Panc1 (cell line): ENCODE measurements at regions not wholly inside any gene's neighbourhood (a gene's known extent, or its start where the extent isn't known, plus 50 kb on each side); places are given as distances from the start of the nearest gene placed in this dataset.

Experiments
- ATAC-seq: fragments of 200-7000 bp; cut with Tn5 transposase; 2 replicates; pipeline ENCODE4 v1.9.1; 2020; ENCODE audit warnings: mild to moderate bottlenecking, moderate library complexity
- BruUV-seq: library from RNA; stranded (reverse); fragments of 400-500 nt; replicated peaks from 2 replicates; lab custom pipeline; 2021; lab: Mats Ljungman, UMichigan
- CTCF ChIA-PET: fragments of 300-600 bp; sonication (Branson Sonifier 250); formaldehyde crosslinking; loops from one replicate; lab custom pipeline; 2022; ENCODE audit warnings: antibody characterized with exemption; lab: Charles Lee
- POLR2A ChIA-PET: fragments of 300-600 bp; sonication (Branson Sonifier 250); formaldehyde crosslinking; loops from one replicate; lab custom pipeline; 2022; ENCODE audit warnings: antibody characterized with exemption; lab: Charles Lee
- DNase-seq: peaks from one replicate; pipeline ENCODE4 v3.0.0-alpha.2; 2010; ENCODE audit warnings: low read depth, low spot score
- H3K27ac ChIP-seq: 2 replicates; pipeline ENCODE4 v1.5.1; 2011; ENCODE audit warnings: mild to moderate bottlenecking, low read length, inconsistent platforms
- H3K27me3 ChIP-seq: fragments of 200-500 bp; sonication (Bioruptor generic); 2 replicates; pipeline ENCODE4 v1.6.0; 2014; ENCODE audit warnings: low read length, inconsistent platforms; ENCODE audit not compliant: control insufficient read depth, insufficient read depth
- H3K36me3 ChIP-seq: fragments of 200-500 bp; sonication (Bioruptor generic); 2 replicates; pipeline ENCODE4 v1.5.1; 2014; ENCODE audit warnings: inconsistent platforms, mild to moderate bottlenecking, low read length, moderate library complexity; ENCODE audit not compliant: control insufficient read depth, insufficient read depth
- H3K4me1 ChIP-seq: 2 replicates; pipeline ENCODE4 v1.5.1; 2011; ENCODE audit warnings: inconsistent platforms, mild to moderate bottlenecking, low read length, moderate library complexity; ENCODE audit not compliant: control insufficient read depth, insufficient read depth
- H3K4me3 ChIP-seq, 2 experiments: 2 replicates each; pipeline ENCODE4 v1.5.1; 2011 to 2012; ENCODE audit warnings: low read depth in 2 of 2, low read length in 2 of 2, mild to moderate bottlenecking in 2 of 2, inconsistent platforms in 1 of 2, moderate library complexity in 1 of 2
- H3K9me3 ChIP-seq: fragments of 200-500 bp; sonication (Bioruptor generic); 2 replicates; pipeline ENCODE4 v1.5.1; 2014; ENCODE audit warnings: low read depth, mild to moderate bottlenecking, inconsistent platforms, low read length, moderate library complexity; ENCODE audit not compliant: control insufficient read depth, insufficient read depth
- CTCF ChIP-seq: fragments of 450-650 bp; IDR thresholded peaks from 2 replicates; pipeline ENCODE4 v1.5.1; 2017; ENCODE audit warnings: mild to moderate bottlenecking
- POLR2AphosphoS5 ChIP-seq: IDR thresholded peaks from 2 replicates; pipeline ENCODE4 v1.6.1; 2012; ENCODE audit warnings: mild to moderate bottlenecking, low read depth, low read length, moderate library complexity
- REST ChIP-seq, 2 experiments: IDR thresholded peaks; 2 replicates each; pipeline ENCODE4 v1.6.1; 2011 to 2012; ENCODE audit warnings: low read depth in 2 of 2, control low read depth in 1 of 2, low read length in 1 of 2, mild to moderate bottlenecking in 1 of 2, moderate library complexity in 1 of 2; ENCODE audit not compliant: insufficient read depth in 1 of 2
- SIN3A ChIP-seq: IDR thresholded peaks from 2 replicates; pipeline ENCODE4 v1.6.1; 2012; ENCODE audit warnings: low read depth, mild to moderate bottlenecking, low read length, moderate library complexity, borderline replicate concordance; ENCODE audit not compliant: insufficient read depth
- TCF7L2 ChIP-seq: IDR thresholded peaks from 2 replicates; pipeline ENCODE4 v1.6.1; 2011; ENCODE audit warnings: mild to moderate bottlenecking, low read depth, low read length, inconsistent platforms
- in situ Hi-C: cut with HindIII; loops from 2 replicates; pipeline ENCODE4 v1.10.0; 2016; ENCODE audit warnings: low sequenced_read_pairs, low pct_unique_long_range_greater_than_20kb
- intact Hi-C: fragments of 100-400 bp; cut with micrococcal nuclease; formaldehyde crosslinking; loops from one replicate; pipeline ENCODE4 v1.10.0; 2022; ENCODE audit not compliant: unreplicated experiment

GRCh38 chr9:96020792-96021550 is 145.5 kb downstream of the ERCC6L2 start:
- H3K4me1 ChIP-seq = no peaks in the 10 kb centered on the region
- in situ Hi-C loops = no loop called here
- intact Hi-C loops = no loop called here
- no peak for DNase-seq
- H3K4me3 ChIP-seq = peak overlapping the region; percentile 44 to 52
- peak; percentile 68 for ATAC-seq
- POLR2A ChIA-PET = no interaction called here
- H3K27me3 ChIP-seq = no peaks in the 10 kb centered on the region; the same call in 1 of the 2 replicates
- no peaks in the 10 kb centered on the region for H3K36me3 ChIP-seq
- BruUV-seq = no TSS peak
- no peaks in the 10 kb centered on the region for H3K9me3 ChIP-seq
- CTCF ChIA-PET = no interaction called here
- TF ChIP-seq SIN3A (no peak), REST (IDR thresholded peaks at IDR 0.05; ENCODE audit: insufficient read depth in 1 of 2, low read depth in 2 of 2, low read length in 1 of 2) (no peak), TCF7L2 (no peak), CTCF (no peak), POLR2AphosphoS5 (no peak)
- no peak overlapping the region for H3K27ac ChIP-seq

- Histone ChIP-seq H3K4me3 (peak overlapping the region; percentile 44 to 52), H3K27ac (no peak overlapping the region), H3K36me3 (no peaks in the 10 kb centered on the region), H3K9me3 (no peaks in the 10 kb centered on the region), H3K27me3 (no peaks in the 10 kb centered on the region; the same call in 1 of the 2 replicates), H3K4me1 (no peaks in the 10 kb centered on the region)
- ChIA-PET POLR2A (no interaction called here), CTCF (no interaction called here)
- intact Hi-C loops = no loop called here
- DNase-seq = no peak
- BruUV-seq = no TSS peak
- TF ChIP-seq POLR2AphosphoS5 (no peak), CTCF (no peak), TCF7L2 (no peak), SIN3A (no peak), REST (IDR thresholded peaks at IDR 0.05; ENCODE audit: insufficient read depth in 1 of 2, low read depth in 2 of 2, low read length in 1 of 2) (no peak)
- in situ Hi-C loops = no loop called here
- ATAC-seq = peak; percentile 19; the same call in 1 of the 2 replicates
These were observed 144.9 kb downstream of the ERCC6L2 start for GRCh38 chr9:96020300-96020791.
